GM21423 (cell line): ENCODE measurements at regions not wholly inside any gene's neighbourhood (a gene's known extent, or its start where the extent isn't known, plus 50 kb on each side); places are given as distances from the start of the nearest gene placed in this dataset.
"Not testable (repeated sequence)": the region's sequence is repeated elsewhere in the genome, so short reads cannot be mapped to it uniquely, and the experiment has no call there.

Experiments
- ATAC-seq: cut with Tn5 transposase; IDR thresholded peaks from one replicate; pipeline ENCODE4 v1.9.1; 2021; ENCODE audit warnings: mild to moderate bottlenecking, moderate library complexity; ENCODE audit not compliant: unreplicated experiment

DNA sequence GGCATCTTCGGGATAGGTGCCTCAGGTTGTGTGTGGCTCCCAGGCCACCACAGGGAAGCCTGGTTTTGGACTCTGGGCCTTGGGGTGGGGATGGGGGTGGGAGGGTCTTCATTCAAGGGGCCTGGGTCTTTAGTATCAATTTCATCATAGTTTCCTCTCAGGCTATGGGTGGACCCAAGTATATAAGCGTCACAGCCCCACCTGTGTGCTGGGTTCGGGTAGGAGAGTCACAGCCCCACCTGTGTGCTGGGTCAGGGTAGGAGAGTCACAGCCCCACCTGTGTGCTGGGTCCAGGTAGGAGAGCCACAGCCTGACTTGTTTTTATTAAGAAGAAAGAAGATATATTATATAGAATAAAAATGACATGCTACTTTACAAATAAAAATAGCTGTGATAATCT lies 422.1 kb downstream of the BRD1 start:
- no peak for ATAC-seq

DNA sequence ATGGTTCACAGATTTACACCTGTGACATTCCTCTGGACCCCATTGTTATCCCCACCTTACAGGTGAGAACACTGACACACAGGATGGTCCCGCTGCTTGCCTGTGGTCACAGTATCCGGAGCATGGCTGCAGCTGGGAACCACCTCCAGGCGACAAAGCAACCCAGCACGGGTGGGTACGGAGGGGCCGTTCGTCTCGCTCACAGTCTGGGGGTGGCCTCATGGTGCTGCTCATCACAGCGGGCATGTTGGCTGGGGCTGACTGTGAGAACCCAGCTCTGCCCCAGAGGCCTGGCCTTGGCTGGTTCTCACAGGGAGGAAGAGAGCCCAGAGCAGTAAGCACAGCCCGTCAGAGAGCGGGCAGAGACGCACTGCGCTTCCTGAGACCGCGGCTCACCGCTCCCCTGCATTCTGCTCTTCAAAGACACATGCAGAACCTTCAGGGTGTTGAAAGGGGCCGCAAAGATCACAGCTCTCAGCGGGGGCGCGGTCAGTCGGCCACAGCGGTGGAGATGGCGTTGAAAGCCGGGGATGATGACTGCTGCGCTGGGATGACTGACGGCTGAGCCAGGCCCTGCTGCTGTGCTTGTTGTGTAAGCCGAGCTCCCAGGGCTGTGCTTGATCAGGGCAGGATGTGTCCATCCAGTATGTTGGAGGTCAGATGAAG lies 423.0 kb downstream of the BRD1 start:
- ATAC-seq = no peak

DNA sequence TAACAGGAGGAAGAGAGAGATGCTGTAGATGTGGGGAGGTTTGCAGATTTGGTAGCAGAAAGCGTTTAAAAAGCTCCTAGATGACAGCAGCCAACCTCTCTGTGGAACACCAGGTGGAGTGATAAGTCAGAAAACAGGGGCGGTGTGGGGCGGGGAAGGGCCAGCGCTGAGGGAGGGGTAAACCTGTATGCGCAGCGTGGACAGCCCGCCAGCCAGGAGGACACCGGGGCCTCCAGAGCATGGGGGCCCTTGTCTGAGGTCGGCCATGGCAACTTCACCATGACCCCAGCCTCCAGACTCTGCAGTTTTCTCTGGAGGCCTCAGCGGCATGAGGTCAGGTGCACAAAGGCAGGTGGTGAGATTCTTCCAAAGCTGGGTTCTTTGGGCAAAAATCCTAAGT lies 423.7 kb downstream of the BRD1 start:
- ATAC-seq = no peak

DNA sequence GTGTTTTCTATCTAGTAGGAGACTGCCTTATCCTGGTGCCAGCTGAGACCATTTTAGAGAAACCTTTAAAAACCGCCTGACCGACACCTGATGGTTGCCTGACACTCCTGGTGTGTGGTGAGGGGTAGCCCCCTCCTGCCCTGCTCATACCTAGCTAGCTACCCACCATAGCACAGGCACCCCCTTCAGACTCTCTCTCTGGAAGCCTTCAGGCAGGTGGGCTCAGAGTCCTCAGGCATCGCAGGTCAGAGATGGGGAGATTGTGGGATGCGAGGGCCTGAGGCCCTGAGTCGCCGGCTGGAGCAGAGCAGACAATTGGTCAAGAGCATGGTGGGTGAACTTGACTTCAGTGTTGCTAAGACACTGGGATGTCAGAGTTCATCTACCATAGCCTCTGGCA lies 424.6 kb downstream of the BRD1 start:
- no peak for ATAC-seq

DNA sequence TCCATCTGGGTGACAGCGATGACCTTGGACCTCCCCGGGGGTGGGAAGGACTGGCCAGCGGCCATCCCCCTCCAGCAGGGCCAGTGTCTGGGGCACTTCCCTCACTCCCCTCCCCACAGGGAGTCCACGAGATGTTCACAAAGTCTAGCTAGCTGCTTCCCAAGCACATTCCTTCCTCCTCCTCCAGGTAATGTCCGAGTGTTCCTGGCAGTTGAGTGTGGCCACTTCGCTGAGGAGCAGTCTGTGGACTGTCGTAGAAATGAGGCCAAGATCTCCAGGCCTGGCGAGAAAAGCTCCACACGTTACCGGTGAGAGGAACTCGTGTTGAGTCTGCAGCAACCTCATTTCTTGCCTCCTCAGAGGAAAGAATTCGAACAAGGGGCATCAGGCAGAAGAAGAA lies 425.5 kb downstream of the BRD1 start:
- ATAC-seq = no peak

DNA sequence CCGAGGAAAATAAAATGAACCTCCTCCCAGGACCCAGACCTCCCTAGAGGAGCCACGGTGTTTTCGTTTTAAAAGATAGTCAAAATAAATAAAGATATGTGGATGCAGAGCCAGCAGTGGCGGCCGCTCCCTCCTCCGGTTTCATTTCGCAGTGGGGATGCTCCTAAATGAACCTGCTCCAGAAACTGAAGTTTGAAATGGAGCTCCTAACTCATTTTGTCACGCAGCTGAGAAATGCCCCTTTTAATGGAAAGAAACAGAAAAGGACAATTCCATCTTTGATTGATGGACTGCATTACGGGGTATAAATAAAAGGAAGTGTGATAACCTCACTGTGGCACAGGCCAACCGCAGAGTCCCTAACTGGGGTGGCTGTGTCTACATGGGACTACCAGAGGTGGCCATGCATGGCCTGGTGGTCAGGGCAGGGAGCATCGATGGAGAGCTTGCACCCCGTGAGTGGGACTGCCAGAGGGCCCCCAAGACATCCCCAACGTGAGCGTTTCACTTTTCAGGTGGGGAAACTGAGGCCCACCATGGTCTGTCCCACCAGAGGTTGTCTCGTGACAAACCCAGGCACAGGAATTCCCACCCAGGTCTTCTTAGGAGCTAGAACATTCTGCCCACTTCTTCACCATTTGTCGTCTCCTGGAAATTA lies 426.6 kb downstream of the BRD1 start:
- no peak for ATAC-seq

DNA sequence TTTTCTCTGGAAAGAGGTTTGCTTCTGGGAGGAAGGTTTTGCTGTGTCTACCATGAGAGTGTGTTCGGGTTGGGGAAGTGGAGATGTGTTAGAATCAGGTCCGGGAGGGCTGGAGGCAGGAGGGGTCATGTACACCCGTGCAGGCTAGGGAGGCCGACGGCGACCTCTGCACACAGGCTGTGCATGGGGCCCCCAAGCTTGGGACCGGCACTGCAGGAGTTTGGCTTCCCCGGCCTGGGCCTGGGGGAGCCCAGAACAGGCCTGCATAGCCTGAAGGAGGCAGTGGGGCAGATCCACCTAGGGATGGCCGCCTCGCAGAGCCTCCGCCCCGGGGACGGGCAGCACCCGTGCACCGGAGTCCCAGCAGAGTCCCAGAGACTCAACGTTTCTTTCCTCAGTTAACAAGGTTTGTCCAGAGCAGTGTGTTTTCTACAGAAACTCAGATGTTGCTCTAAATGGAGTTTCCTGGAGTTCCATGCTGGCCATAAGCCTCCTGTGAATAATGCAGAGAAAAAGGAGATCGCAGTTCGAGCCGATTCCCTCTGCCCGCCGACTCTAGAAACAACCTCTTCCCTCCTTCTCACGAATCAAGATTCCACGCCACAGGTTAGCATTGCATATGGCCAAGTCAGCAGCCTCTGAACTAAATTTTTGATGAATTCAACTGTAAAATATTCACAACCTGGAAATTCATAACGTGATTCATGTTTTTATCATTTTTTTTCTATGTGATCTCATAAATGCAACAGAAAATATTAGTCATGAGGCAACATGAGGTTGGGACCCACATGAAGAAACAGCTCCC lies 427.3 kb downstream of the BRD1 start:
- ATAC-seq = no peak

DNA sequence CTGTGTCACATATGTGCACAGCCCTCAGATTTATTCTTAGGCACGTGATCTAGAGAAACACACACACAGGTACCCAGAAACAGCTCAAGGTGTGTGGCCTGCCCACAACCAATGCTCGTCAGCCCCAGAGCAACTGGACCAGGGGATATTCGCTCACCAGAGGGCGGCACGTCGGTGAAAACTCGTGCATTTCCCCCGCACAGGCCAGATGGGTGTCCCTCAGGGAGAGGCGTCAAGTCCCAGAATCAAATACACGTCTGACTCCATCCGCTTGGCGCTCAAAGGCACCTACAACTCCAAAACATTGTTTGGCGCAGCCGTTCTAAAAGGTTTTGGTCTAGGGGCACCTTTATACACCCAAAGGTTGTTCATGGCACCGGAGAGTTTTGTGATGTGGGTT lies 429.0 kb downstream of the BRD1 start:
- no peak for ATAC-seq

DNA sequence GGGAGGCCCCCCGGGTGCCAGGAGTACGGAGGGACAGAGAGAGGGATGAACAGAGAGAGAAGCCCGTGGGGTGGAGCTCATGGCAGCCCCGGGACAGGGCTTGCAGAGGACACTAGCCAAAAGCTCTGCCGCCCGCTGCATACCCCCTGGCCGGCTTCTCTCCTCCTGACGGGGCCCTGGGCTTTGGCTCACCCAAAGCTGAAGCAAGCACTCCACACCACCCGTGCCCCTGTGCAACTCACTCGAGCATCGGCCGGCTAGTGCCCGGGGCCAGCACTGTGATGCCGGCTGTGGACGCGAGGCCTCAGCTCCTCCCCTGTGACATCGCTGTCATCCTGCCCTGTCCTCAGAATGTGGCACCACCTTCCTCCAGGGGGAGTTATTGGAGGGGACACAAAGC lies 429.6 kb downstream of the BRD1 start:
- no peak for ATAC-seq

DNA sequence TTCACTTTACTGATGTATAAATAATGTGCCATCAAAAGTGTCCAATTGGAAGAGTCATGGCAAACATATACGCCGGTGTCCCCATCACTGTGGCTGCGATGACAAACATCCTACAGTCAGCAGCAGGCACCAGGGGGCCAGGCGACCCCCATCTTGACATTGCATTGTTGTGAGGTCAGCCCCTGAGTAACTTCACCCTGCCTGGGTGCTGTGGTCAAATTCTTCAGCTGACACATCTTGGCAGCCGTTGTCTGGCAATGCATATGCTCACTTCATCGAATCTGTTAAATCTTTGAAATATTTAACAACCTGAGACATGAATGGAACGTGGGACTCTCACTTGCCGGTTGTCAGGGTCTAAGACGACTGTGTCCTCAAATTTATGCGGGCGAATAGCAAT lies 430.9 kb downstream of the BRD1 start:
- ATAC-seq = no peak

DNA sequence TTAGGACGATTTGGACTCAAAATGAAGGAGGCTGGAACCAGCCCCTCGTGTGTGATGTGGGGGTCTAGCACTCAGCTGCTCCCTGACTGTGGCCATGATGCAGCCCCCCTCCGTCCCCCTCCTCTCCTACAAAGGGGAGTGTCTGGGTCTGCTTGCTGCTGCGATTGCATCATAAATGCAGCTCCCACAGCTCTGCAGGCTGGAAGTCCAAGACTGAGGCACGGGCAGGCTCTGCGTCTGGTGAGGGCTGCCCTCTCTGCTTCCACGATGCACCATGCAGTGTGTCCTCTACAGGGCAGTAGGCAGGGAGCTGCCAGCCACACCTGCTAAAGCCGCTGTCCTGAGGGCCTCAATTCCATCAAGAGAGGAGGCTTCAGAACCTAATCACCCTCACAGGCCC lies 432.1 kb downstream of the BRD1 start:
- no peak for ATAC-seq

DNA sequence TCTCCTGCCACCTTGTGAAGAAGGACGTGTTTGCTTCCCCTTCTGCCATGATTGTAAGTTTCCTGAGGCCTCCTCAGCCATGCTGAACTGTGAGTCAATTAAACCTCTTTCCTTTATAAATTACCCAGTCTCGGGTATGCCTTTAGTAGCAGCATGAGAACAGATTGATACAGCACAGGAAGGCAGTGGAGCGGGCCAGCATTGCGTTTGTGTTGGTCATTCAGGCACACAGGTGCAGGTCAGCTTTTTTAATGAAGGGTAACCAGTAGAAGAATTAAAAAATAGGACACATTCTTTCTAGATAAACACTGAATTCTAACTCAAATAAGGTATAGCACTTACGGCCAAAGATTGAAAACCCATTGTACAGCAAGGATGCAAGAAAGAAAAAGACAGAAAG lies 432.6 kb downstream of the BRD1 start:
- ATAC-seq = not testable (repeated sequence)

DNA sequence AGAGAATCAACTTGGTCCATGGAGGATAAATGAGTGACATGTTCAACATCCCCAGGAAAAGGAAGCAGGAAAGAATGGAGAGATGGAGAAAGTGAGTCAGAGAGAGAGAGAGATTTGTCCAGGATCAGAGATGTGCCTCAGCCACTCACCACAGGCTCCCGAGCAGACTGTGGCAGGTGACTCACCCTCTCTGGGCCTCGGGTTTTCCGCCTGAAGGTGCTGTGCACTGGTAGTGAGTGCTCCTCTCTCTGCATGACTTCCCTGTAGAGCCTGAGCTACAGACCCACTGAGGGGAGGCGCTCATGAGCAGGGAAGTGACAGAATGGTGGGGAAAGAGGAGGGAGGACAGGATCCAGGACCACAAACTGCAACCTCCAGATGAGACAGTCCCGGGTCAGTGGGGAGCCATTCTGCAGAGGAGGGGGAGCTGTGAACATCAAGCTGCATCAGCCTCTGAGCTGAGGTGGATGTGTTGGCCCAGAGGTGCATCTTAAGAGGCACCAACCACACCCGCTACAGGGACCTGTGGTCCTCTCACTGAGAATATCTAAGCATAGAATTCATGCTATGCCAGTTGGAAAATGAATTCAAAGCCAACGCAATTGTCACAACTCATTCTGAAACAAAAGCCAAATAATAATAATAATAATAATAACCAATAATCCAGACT lies 433.4 kb downstream of the BRD1 start:
- ATAC-seq = no peak

DNA sequence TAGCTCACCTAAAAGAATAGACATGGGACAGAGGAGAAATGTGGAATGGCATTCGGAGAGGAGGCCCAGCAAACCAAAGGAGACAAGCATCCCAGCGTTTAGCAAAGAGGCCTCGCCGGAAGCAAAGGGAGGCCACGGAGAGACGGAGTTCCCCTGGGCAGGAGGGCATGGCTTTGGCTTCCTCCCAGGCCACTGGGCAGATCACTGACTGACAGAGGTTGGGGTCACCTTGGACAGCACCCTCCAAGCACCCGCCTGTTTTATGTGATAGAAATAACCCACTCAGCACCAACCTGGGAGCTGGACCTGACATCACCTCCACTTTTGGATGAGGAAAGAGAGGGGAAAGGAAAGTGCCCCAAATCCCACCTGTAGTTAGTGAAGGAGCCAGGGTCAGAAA lies 434.1 kb downstream of the BRD1 start:
- no peak for ATAC-seq

DNA sequence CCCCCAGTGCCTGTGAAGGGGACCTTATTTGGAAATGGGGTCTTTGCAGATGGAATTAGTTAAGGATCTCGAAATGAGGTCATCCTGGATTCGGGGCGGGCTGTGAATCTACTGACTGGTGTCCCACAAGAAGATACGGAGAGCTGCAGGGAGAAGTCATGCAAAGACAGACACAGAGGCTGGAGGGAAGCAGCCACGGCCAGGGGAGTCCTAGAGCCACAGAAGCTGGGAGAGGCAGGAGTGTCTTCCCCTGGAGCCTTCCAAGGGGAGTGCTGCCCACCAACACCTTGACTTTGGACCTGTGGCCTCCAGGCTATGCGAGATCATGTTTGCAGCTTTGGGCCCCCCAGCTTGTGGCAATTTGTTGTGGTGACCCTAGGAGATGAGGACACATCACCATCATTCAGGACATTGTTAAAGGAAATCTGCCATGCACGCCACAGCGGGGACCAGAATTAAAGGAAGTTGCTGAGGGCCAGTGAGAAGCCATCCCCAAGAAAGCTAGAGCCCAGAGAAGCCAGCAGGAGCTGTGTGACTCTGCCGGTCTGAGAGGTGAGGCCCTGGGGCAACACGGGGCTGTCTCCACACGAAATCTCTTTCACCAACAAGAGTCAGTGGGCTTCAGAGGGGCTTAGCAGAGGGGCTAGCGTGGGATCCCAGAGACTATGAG lies 434.7 kb downstream of the BRD1 start:
- no peak for ATAC-seq

DNA sequence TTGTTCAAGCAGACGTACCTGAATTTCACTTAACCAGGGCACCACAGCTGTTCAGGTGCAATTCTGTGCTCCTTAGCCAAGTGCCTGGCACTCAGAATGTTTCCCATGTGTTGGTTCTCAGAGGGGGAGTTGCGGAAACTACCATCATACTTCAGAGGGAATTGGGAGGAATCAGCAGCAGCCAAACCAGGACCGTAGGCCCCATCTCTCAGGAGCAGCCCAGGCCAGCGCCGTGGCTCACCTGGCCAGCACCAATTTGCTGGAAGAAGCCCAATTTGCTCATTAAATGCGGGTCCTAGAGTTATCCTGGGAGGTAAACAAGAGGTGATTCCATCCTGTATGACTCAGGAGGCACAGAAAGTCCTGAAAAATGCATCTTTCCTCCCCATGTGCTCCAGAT lies 435.4 kb downstream of the BRD1 start:
- ATAC-seq = no peak

DNA sequence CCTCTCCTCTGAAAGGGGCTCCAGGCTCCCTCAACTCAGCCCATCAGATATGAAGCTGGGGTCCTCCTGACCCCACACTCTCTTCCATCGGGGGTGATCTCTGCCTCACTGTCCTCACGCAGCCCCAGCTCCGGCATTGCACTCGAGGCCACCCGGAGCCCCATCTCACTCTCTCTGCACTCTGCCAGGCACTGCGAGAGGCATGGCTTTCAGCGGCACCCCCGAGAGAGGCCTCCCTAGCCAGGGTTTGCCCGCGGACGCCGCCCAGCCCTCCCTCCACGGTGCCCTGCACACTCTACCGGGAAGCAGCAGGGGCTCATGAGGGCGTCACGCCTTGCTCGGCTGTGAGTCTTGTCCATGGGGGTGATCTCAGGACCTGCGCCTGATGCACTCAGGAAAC lies 436.2 kb downstream of the BRD1 start:
- no peak for ATAC-seq

DNA sequence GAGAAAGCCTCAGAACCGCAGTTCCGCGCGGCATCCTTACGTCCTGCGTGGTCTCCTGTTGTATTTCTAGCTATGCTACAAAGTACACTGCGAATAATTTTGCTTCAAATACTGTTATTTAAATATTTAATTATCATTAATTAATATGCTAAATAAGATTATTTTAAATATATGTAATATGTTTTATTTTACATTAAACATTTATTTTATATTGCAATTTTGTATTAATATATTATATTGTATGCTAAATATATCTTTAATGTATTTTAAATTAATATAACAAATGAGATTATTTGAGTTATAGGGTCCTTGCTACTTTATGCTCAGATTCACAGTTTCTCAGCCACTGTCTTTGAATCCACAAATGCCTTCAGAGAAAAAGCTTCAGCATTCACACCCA lies 436.7 kb downstream of the BRD1 start:
- no peak for ATAC-seq

DNA sequence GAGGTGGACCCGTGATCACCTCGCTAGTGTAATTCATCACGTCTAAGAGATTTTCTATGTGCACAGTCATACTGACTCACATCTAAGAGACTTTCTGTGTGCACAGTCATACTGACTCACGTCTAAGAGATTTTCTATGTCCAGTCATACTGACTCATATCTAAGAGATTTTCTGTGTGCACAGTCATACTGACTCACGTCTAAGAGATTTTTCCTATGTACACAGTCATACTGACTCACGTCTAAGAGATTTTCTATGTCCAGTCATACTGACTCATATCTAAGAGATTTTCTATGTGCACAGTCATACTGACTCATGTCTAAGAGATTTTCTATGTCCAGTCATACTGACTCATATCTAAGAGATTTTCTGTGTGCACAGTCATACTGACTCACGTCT lies 443.8 kb downstream of the BRD1 start:
- ATAC-seq = not testable (repeated sequence)

DNA sequence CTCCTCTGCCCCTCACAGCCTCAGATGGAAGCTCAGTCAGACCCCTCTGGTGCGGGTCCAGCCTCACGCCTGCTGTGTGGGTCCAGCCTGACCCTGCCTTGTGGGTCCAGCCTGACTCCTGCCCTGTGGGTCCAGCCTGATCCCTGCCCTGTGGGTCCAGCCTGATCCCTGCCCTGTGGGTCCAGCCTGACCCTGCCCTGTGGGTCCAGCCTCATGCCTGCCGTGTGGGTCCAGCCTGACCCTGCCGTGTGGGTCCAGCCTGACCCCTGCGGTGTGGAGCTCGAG lies 445.3 kb downstream of the BRD1 start:
- no peak for ATAC-seq
